ENCODE measurements at regions not wholly inside any gene's neighbourhood (a gene's known extent, or its start where the extent isn't known, plus 50 kb on each side); places are given as distances from the start of the nearest gene placed in this dataset.
"Not testable (repeated sequence)": the region's sequence is repeated elsewhere in the genome, so short reads cannot be mapped to it uniquely, and the experiment has no call there.

- DNase-seq (ENCODE audit: low read depth in 2 of 2), result not testable (repeated sequence)
These were observed 266.1 kb upstream of the STXBP6 start for GRCh38 chr14:25316007-25316406.

- no peak for DNase-seq (ENCODE audit: low read depth in 2 of 2)
These were observed 258.3 kb upstream of the STXBP6 start for GRCh38 chr14:25308244-25308643.

GRCh38 chr14:25303934-25304333 is 254.0 kb upstream of the STXBP6 start:
- no peak for DNase-seq (ENCODE audit: low read depth in 2 of 2)

GRCh38 chr14:25298238-25298637 is 248.3 kb upstream of the STXBP6 start:
- no peak for DNase-seq (ENCODE audit: low read depth in 2 of 2)

- not testable (repeated sequence) for DNase-seq (ENCODE audit: low read depth in 2 of 2)
These were observed 240.2 kb upstream of the STXBP6 start for GRCh38 chr14:25290154-25290553.

- no peak for DNase-seq (ENCODE audit: low read depth in 2 of 2)
These were observed 224.6 kb upstream of the STXBP6 start for GRCh38 chr14:25274529-25274928.

GRCh38 chr14:25267186-25267585 is 217.2 kb upstream of the STXBP6 start:
- DNase-seq (ENCODE audit: low read depth in 2 of 2), result no peak

GRCh38 chr14:25259470-25259869 is 209.5 kb upstream of the STXBP6 start:
- DNase-seq (ENCODE audit: low read depth in 2 of 2), result no peak

- no peak for DNase-seq (ENCODE audit: low read depth in 2 of 2)
These were observed 202.8 kb upstream of the STXBP6 start for GRCh38 chr14:25252793-25253192.

- no peak for DNase-seq (ENCODE audit: low read depth in 2 of 2)
These were observed 200.6 kb upstream of the STXBP6 start for GRCh38 chr14:25250516-25250915.

- no peak for DNase-seq (ENCODE audit: low read depth in 2 of 2)
These were observed 197.7 kb upstream of the STXBP6 start for GRCh38 chr14:25247609-25248008.

- DNase-seq (ENCODE audit: low read depth in 2 of 2), result no peak
These were observed 196.8 kb upstream of the STXBP6 start for GRCh38 chr14:25246751-25247150.

GRCh38 chr14:25239170-25239569 is 189.2 kb upstream of the STXBP6 start:
- no peak for DNase-seq (ENCODE audit: low read depth in 2 of 2)

- DNase-seq (ENCODE audit: low read depth in 2 of 2), result no peak
These were observed 187.9 kb upstream of the STXBP6 start for GRCh38 chr14:25237845-25238244.

GRCh38 chr14:25233613-25234012 is 183.7 kb upstream of the STXBP6 start:
- no peak for DNase-seq (ENCODE audit: low read depth in 2 of 2)

- no peak for DNase-seq (ENCODE audit: low read depth in 2 of 2)
These were observed 181.1 kb upstream of the STXBP6 start for GRCh38 chr14:25231004-25231403.

- DNase-seq (ENCODE audit: low read depth in 2 of 2), result no peak
These were observed 176.3 kb upstream of the STXBP6 start for GRCh38 chr14:25226214-25226613.

GRCh38 chr14:25222256-25222655 is 172.3 kb upstream of the STXBP6 start:
- DNase-seq (ENCODE audit: low read depth in 2 of 2), result no peak

- no peak for DNase-seq (ENCODE audit: low read depth in 2 of 2)
These were observed 170.6 kb upstream of the STXBP6 start for GRCh38 chr14:25220514-25220913.

- no peak for DNase-seq (ENCODE audit: low read depth in 2 of 2)
These were observed 165.7 kb upstream of the STXBP6 start for GRCh38 chr14:25215607-25216006.

- no peak for DNase-seq (ENCODE audit: low read depth in 2 of 2)
These were observed 147.9 kb upstream of the STXBP6 start for GRCh38 chr14:25197885-25198284.

- DNase-seq (ENCODE audit: low read depth in 2 of 2), result no peak
These were observed 130.3 kb upstream of the STXBP6 start for GRCh38 chr14:25180221-25180620.

GRCh38 chr14:25178255-25178654 is 128.3 kb upstream of the STXBP6 start:
- no peak for DNase-seq (ENCODE audit: low read depth in 2 of 2)

- no peak for DNase-seq (ENCODE audit: low read depth in 2 of 2)
These were observed 101.2 kb upstream of the STXBP6 start for GRCh38 chr14:25150934-25151790.
